HL-60 (cell line): ENCODE measurements at regions not wholly inside any gene's neighbourhood (a gene's known extent, or its start where the extent isn't known, plus 50 kb on each side); places are given as distances from the start of the nearest gene placed in this dataset.

Experiments
- DNase-seq, 2 experiments: peaks; one replicate each; pipeline ENCODE4 v3.0.0-alpha.2; 2010 to 2020; ENCODE audit warnings: low read depth in 1 of 2, low spot score in 1 of 2
- H3K27ac ChIP-seq: fragments of 250-450 bp; sonication (Bioruptor Pico); replicated peaks from 2 replicates; pipeline ENCODE4 v1.5.1; 2020; ENCODE audit warnings: mild to moderate bottlenecking, moderate library complexity
- H3K27me3 ChIP-seq: fragments of 250-450 bp; sonication (Bioruptor Pico); 2 replicates; pipeline ENCODE4 v1.5.1; 2021; ENCODE audit warnings: mild to moderate bottlenecking, moderate library complexity; ENCODE audit not compliant: insufficient read depth, poor library complexity, severe bottlenecking
- H3K4me3 ChIP-seq: replicated peaks from 2 replicates; pipeline ENCODE4 v1.5.1; 2011; ENCODE audit warnings: mild to moderate bottlenecking, control low read depth, low read length; ENCODE audit not compliant: insufficient read depth
- GABPA ChIP-seq: IDR thresholded peaks from 2 replicates; pipeline ENCODE4 v1.6.1; 2012; ENCODE audit warnings: low read depth
- POLR2AphosphoS5 ChIP-seq: IDR thresholded peaks from 2 replicates; pipeline ENCODE4 v1.6.1; 2012; ENCODE audit warnings: low read depth
- SPI1 ChIP-seq: IDR thresholded peaks from 2 replicates; pipeline ENCODE4 v1.6.1; 2012; ENCODE audit warnings: low read depth, mild to moderate bottlenecking, borderline replicate concordance
- TF ChIP-seq, protein P1 (sequence below): IDR thresholded peaks from 2 replicates; pipeline ENCODE4 v1.6.1; 2012; ENCODE audit warnings: low read depth; ENCODE audit not compliant: insufficient replicate concordance
- TF ChIP-seq, protein P2 (sequence below): IDR thresholded peaks from one replicate; pipeline ENCODE4 v1.5.1; 2011; ENCODE audit warnings: low read length, control low read depth, inconsistent platforms; ENCODE audit not compliant: insufficient read depth

DNA sequence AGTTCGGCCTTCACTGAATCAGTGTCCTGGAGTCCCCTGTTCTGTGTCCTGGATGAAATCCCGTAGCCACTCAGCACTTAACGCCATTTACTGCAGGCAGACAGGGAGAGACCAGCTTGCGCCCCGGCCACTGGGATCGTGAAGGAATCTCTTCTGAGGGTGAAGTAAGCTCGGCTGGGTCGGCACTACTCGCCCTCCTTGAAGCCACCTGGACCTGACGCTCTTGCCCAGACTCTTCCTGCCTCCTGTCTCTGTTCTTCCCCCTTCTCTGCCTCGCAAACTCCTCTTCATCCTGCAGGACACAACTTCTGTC lies 99.9 kb upstream of the ZBTB40 start:
- H3K27me3 ChIP-seq = peaks cover 33% of the 10 kb centered on the region
- DNase-seq = no peak
- no peak overlapping the region for H3K27ac ChIP-seq
- TF ChIP-seq, protein P1, sequence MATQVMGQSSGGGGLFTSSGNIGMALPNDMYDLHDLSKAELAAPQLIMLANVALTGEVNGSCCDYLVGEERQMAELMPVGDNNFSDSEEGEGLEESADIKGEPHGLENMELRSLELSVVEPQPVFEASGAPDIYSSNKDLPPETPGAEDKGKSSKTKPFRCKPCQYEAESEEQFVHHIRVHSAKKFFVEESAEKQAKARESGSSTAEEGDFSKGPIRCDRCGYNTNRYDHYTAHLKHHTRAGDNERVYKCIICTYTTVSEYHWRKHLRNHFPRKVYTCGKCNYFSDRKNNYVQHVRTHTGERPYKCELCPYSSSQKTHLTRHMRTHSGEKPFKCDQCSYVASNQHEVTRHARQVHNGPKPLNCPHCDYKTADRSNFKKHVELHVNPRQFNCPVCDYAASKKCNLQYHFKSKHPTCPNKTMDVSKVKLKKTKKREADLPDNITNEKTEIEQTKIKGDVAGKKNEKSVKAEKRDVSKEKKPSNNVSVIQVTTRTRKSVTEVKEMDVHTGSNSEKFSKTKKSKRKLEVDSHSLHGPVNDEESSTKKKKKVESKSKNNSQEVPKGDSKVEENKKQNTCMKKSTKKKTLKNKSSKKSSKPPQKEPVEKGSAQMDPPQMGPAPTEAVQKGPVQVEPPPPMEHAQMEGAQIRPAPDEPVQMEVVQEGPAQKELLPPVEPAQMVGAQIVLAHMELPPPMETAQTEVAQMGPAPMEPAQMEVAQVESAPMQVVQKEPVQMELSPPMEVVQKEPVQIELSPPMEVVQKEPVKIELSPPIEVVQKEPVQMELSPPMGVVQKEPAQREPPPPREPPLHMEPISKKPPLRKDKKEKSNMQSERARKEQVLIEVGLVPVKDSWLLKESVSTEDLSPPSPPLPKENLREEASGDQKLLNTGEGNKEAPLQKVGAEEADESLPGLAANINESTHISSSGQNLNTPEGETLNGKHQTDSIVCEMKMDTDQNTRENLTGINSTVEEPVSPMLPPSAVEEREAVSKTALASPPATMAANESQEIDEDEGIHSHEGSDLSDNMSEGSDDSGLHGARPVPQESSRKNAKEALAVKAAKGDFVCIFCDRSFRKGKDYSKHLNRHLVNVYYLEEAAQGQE = no peak
- no peak for TF ChIP-seq SPI1
- no peak for TF ChIP-seq POLR2AphosphoS5
- no peak for TF ChIP-seq GABPA
- TF ChIP-seq, protein P2, sequence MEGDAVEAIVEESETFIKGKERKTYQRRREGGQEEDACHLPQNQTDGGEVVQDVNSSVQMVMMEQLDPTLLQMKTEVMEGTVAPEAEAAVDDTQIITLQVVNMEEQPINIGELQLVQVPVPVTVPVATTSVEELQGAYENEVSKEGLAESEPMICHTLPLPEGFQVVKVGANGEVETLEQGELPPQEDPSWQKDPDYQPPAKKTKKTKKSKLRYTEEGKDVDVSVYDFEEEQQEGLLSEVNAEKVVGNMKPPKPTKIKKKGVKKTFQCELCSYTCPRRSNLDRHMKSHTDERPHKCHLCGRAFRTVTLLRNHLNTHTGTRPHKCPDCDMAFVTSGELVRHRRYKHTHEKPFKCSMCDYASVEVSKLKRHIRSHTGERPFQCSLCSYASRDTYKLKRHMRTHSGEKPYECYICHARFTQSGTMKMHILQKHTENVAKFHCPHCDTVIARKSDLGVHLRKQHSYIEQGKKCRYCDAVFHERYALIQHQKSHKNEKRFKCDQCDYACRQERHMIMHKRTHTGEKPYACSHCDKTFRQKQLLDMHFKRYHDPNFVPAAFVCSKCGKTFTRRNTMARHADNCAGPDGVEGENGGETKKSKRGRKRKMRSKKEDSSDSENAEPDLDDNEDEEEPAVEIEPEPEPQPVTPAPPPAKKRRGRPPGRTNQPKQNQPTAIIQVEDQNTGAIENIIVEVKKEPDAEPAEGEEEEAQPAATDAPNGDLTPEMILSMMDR = no peak
- no peak overlapping the region for H3K4me3 ChIP-seq

DNA sequence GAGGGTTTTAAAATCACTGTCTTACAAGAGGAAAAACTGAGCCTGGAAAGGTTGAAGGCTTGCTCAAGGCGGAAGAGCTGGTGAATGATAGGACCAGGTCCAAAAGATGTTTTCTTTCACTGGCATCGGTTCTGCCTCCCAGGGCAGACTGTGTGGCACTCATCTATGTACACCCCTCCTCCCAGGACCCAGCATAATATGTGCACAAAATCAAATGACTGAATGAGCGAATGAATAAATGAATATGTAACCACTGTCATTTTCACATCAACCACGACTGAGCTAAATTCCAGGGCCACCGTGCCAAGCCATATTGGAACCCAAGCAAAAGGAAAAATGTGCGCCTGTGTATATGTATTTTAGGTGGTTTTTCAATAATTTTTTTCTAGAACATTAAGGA lies 99.3 kb upstream of the ZBTB40 start:
- TF ChIP-seq, protein P1 = no peak
- TF ChIP-seq, protein P2 = no peak
- TF ChIP-seq SPI1 (no peak), POLR2AphosphoS5 (no peak), GABPA (no peak)
- H3K27me3 ChIP-seq = peaks cover 33% of the 10 kb centered on the region
- DNase-seq = no peak
- H3K4me3 ChIP-seq = no peak overlapping the region
- H3K27ac ChIP-seq = no peak overlapping the region

DNA sequence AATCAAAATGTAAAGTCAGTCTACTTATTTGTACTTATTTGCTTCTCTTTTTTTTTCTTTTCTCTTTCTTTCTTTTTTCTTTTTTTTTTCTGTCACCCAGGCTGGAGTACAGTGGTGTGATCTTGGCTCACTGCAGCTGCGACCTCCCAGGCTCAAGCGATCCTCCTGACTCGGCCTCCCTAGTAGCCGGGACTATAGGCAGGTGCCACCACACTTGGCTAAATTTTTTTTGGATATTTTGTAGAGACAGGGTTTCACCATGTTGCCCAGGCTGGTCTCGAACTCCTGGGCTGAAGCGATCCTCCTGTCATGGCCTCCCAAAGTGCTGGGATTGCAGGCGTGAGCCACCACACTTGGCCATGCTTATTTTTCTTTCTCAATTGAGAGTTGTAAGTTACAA lies 98.8 kb upstream of the ZBTB40 start:
- TF ChIP-seq, protein P1 = no peak
- TF ChIP-seq POLR2AphosphoS5 = no peak
- TF ChIP-seq SPI1 = no peak
- TF ChIP-seq GABPA = no peak
- TF ChIP-seq, protein P2 = no peak
- Histone ChIP-seq H3K27ac (no peak overlapping the region), H3K4me3 (no peak overlapping the region), H3K27me3 (peaks cover 33% of the 10 kb centered on the region)
- no peak for DNase-seq
